Germinal center (tissue), 1 donor: ENCODE measurements at regions not wholly inside any gene's neighbourhood (a gene's known extent, or its start where the extent isn't known, plus 50 kb on each side); places are given as distances from the start of the nearest gene placed in this dataset.

ENCODE experiments used
- DNase-seq: peaks from one replicate; pipeline ENCODE4 v3.0.0; 2012; ENCODE audit warnings: mixed read lengths, low spot score

DNA sequence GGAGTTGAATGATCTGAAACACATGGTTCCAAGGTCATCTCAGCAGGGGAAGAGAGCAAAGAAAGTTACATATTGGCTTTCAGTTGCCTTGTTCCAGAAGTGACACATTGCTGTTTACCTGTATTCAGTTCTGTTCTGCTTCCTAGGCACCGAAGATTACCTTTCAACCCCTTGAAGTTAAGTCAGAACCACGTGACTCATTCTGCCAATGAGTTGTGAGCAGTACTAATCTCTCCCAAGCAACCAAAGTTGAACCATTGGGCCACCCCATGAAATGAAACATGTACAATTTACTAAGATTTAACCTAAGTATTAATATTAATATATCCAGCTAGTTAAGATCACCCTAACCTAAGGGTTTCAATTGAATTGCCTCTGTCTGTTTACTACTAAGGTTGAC, 439.2 kb upstream of the MAF start:
- no peak for DNase-seq

DNA sequence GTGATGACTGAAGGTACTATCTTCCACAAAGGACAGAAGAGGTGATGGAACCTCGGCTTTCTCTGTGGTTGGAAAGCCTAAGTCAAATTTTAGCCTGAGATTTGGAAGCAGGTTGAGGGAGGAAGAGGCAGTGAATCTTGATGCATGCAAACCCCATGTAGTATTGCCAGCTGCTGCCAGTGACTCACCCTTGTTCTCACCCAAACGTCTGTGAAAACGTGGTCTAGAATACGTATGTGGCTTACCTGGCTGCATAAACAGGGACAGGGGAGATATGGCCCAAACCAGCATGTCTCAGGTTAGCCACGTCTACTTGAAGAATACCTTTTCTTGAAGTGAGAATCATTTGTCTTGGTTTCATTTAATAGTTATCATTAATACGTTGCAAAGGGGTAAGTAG, 438.0 kb upstream of the MAF start:
- DNase-seq = no peak

GRCh38 chr16:80034948-80035663, 434.6 kb upstream of the MAF start:
- DNase-seq = no peak

- DNase-seq = no peak
Observed at GRCh38 chr16:80034469-80034826, 433.9 kb upstream of the MAF start.

GRCh38 chr16:80033783-80034468, 433.4 kb upstream of the MAF start:
- DNase-seq = no peak

DNA sequence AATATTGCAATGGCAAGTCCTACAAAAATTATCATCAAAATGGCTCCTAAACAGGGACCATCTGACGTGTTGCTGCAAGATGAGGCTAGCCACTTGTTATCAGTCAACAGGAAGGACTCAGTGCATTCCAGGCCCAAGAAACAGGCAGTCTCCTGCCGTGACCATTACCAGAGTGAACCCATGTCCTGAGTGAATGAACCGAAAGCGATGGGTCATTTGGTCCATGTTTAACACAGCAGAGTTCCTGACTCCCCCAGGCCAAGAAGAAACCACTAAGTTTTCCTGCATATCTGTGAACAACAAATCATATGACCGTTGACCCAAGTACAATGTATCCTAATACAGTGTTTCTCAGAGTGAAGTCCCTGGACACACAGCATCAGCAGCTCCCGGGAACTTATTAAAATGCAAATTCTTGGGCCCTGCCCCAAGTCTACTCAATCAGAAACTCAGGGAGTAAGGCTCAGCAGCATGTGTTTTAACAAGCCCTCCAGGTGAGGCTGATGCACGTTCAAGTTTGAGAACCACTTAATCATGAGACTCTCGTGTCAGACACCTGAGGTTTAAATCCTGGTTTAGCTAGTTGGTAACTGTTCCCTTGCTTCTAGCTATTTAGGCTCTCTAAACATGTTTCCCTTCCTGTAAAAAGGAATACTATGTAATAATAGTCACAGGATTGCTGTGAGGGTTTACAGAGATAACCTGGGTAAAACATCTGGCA, 429.4 kb upstream of the MAF start:
- no peak for DNase-seq

DNA sequence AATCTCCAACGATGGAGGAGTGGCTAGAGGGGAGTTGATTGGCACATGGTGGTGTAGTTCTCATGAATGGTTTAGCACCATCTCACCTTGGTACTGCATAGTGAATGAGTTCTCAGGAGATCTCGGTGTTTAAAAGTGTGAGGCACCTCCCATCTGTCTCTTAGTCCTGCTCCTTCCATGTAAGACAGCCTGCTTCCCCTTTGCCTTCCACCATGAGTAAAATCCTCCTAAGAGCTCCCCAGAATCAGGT, 428.8 kb upstream of the MAF start:
- no peak for DNase-seq

DNA sequence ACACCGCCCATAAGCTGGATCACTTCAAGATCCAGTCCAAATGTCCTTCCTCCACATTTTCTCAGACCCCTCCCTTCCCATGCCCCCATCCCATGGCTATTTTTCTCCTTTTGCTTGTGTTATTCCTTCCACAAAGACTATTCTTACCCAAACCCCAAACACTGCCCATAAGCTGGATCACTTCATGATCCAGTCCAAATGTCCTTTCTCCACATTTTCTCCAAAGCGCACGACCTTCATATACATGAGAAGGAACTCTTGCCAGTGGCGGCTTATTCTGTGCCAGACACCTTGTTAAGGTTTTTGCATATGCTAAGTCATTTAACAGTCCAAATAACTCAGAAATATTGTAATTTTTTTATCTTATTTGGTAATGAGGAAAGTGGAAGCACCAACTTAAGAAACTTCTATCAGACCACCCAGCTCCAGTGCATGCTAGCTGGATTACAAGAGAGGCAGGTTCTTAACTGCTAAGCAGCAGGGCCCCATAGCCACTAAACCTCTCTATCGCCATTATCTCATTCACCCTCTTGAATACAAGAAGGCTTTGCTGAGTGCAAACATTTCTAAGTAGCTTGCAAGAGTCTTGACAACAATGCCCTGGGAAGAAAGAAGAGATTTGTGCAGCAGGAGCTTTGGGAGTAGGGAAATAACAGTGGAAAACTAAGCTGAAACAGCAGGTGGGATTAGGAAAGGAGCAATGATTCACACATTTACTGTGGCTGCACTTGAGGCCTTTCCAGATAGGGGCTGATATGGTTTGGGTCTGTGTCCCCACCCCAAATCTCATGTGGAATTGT, 428.2 kb upstream of the MAF start:
- no peak for DNase-seq

GRCh38 chr16:80027007-80027965, 426.7 kb upstream of the MAF start:
- DNase-seq = peak; percentile 4

GRCh38 chr16:80025236-80025635, 424.7 kb upstream of the MAF start:
- no peak for DNase-seq

GRCh38 chr16:80024443-80024842, 423.9 kb upstream of the MAF start:
- DNase-seq = no peak

- no peak for DNase-seq
Observed at GRCh38 chr16:80023865-80024264, 423.3 kb upstream of the MAF start.

GRCh38 chr16:80019395-80019794, 418.9 kb upstream of the MAF start:
- DNase-seq = no peak

GRCh38 chr16:80018466-80018865, 417.9 kb upstream of the MAF start:
- no peak for DNase-seq

DNA sequence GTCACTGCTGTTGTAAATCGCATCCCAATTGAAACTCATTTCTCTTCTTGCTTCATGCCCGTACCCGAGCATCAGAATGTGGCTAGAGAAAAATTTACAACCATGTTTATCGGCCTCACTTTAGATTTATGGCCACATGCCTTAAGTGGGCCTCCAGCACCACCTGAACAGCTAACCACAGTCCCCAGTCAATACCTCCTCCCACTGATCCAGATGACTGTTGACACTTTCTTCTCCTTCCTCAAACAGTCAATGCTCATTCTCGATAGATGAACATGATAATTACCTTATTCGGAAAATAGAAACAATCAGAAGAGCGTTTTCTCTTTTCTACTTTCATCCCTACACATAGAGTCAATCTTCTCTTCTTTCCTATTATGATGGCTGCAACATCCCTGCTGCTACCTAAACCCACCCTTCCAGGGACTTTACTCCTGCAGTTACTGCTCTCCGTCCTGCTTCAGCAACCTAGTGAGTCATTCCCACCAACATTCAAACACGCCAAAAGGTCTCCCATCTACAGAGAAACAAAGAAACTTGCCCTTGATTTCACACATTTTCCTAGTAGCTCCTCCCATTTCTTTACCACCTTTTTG, 416.3 kb upstream of the MAF start:
- DNase-seq = no peak

DNA sequence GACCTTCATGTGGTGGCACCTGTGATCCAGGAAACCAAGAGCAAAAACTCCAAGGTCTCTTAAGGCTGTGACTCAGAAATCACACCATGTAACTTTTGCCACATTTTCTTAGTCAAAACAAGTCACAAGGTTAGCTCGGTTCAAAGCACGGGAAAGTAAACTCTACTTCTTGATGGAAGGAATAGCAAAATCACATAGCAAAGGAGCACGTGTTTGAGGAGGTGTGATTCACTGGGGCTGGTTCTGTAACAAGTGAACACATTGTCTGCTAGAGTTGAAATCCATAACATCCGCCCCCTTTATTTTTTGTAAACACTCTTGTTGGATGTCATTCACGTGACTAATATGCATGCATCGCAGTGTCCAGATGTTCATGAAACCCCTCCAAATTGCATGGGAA, 415.0 kb upstream of the MAF start:
- DNase-seq = no peak

- no peak for DNase-seq
Observed at GRCh38 chr16:80014241-80014939, 413.9 kb upstream of the MAF start.

DNA sequence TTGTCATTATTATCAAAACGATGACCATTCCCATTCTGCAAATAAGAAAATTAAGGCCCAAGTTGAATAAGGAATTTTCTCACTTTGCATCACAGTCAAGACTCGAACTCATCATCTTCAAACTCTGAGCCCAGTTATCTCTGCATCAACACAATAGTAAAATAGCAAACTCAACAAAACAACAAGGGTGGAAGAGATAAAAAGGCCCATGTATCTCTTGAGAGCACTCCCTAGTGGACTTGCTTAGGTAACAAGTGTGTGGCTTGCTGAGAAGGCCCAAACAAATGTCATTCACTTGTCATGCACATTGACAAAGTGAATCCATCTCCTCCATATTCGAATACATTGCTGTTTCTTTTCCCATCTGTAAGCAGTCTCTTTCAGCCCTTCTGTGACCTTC, 412.0 kb upstream of the MAF start:
- no peak for DNase-seq

- DNase-seq = no peak
Observed at GRCh38 chr16:80009971-80010659, 409.6 kb upstream of the MAF start.

- no peak for DNase-seq
Observed at GRCh38 chr16:80008857-80009256, 408.3 kb upstream of the MAF start.
